Kidney glomerular epithelial cell (primary cell): ENCODE measurements at regions not wholly inside any gene's neighbourhood (a gene's known extent, or its start where the extent isn't known, plus 50 kb on each side); places are given as distances from the start of the nearest gene placed in this dataset.

Experiments used
- DNase-seq: peaks from one replicate; lab custom pipeline; 2025; lab: John Stamatoyannopoulos, UW

GRCh38 chr20:7415427-7415826 is 524.8 kb downstream of the HAO1 start:
- no peak for DNase-seq

- no peak for DNase-seq
Observed at GRCh38 chr20:7416382-7416781, 523.9 kb downstream of the HAO1 start.

DNA sequence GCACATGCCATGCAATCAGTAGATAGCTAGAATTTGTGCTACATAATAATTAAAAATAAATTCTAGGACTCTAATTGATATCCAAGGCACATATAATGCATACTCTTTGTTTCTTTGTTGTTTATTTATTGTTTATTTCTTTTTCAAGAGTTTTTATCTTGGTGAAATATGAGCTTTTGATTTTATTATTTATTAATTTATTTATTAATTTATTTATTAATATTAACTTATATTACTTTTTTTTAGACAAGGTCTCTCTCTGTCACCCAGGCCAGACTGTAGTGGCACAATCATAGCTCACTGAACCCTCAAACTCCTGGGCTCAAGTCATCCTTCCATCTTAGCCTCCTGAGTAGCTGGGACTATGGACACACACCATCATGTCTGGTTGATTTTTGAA is 519.9 kb downstream of the HAO1 start:
- no peak for DNase-seq

DNA sequence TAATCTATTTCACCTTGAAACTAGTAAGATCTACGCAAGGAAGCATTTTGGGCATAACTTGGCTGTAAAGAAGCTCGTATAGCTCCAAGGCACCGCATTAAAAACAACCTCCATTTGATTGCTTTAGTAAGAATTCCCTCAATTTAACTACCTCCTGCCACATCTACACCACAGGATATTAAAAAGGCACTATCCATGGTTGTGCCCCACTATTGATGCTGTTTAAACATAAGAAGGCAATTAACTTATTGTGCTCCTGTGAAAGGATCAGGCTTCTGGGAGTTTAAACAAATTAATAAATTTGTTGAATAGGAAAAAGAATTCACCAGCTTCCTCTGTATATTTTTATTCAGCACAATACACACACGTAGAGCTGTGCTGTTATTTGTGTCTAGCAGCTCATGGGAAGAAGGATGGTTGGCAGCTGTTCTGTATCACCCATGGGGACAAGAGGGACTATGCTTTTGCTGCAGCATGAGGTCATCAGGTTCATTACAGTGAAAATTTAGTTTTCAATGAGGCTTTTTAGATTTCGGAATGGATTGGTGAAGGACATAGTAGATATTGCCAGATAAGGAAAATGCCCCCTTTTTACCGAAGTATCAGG is 513.3 kb downstream of the HAO1 start:
- no peak for DNase-seq

- DNase-seq = no peak
Observed at GRCh38 chr20:7428946-7429345, 511.3 kb downstream of the HAO1 start.

DNA sequence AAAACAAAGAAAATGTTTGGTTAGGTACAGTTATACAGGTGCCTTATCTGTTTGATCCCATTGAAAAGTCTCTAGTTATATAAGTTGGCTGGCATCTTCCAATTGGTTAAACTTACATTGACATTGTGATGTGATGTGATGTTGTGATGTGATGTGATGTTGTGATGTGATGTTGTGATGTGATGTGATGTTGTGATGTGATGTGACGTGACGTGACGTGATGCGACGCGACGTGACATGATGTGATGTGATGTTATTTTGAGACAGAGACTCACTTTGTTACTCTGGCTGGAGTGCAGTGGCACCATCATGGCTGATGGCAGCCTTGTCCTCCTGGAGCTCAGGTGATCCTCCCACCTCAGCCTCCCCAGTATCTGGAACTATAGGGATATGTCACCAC is 507.6 kb downstream of the HAO1 start:
- DNase-seq = no peak

DNA sequence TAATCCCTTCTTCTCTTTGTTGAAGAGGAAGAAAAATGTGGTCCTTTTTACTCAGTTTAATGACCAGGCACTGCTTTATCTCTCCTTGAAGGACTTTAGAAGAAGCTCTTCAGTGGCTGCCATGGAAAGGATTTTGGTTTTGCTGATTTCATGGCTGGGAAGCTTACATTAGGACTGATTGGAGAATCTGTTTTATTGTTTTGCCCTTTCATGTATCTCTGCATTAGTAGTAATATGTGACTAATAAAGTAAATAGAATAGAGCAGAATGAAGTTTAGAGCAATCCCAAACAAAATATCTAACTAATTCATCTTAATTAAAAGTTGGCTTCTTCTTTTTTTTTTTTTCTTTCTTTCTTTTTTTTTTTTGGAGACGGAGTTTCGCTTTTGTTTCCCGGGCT is 502.9 kb downstream of the HAO1 start:
- DNase-seq = no peak

- no peak for DNase-seq
Observed at GRCh38 chr20:7449269-7449668, 491.0 kb downstream of the HAO1 start.

DNA sequence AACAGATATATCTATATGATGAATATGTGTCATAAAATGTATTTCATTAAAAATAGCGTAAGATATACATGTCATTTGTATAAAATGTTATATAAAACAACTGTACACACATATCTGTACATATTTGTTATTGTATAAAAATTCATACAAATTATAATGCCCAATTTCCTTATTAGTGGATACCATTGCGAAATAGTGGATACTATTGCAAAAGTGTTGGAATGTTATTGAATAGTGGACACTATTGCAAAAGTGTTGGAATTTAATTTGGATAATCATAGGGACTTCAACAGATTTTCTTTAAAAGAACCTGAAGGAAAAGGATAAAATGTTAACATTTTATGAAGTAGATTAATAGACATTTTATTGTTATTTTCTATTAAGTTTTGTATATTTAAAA is 487.4 kb downstream of the HAO1 start:
- no peak for DNase-seq

- DNase-seq = no peak
Observed at GRCh38 chr20:7454047-7454446, 486.2 kb downstream of the HAO1 start.

DNA sequence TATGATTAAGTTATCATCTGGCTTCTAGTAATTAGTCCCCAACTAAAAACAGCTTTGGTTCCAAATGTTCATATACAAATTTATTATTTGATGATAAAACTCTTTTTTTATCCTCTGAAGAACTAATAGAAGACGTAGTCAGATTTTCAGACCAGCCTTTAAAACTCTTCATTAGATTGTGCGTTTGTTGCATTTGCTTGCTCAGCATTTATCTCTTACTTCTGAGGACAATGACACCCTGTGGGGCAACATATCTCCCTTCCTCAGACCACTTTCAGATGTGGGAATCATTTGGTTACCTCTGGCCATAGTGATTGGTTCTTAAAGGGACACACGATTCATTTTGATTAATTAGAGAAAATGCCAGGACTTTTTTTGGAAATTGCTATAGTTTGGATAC is 481.8 kb downstream of the HAO1 start:
- DNase-seq = no peak

DNA sequence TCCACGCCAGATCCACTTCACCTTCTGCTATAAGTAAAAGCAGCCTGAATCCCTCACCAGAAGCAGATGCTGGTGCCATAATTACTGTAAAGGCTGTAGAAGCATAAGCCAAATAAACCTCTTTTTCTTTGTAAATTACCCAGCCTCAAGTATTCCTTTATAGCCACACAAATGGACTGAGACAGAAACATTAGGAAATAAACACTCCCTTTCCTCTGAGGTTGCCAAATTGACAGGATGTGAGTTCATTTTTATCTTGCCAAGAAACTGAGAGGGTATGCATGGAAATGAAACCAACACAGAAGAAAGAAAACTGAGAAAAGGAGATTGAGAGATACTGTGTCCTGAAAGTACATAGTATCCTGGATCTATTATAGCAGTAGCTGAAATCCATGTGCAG is 481.2 kb downstream of the HAO1 start:
- no peak for DNase-seq

DNA sequence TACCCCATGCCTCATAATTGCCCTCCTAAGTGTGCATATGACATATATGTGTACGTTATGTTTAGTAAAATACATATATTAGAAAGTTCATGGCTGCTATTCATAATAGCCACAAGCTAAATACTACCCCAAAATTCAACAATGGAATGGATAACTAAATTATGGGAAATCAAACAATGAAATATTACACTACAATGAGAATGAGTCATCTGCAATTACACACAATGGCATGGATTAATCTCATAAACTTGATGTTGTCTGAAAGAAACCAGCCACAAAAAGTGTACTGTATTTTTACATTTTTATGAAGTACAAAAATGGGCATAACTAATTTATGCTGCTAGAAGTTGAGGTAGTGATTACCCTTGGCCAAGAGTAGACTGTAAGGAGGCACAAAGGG is 477.0 kb downstream of the HAO1 start:
- DNase-seq = no peak

GRCh38 chr20:7470912-7471311 is 469.3 kb downstream of the HAO1 start:
- DNase-seq = no peak

- peak; percentile 22 for DNase-seq
Observed at GRCh38 chr20:7490288-7490687, 450.0 kb downstream of the HAO1 start.

GRCh38 chr20:7492257-7492656 is 448.0 kb downstream of the HAO1 start:
- DNase-seq = no peak

DNA sequence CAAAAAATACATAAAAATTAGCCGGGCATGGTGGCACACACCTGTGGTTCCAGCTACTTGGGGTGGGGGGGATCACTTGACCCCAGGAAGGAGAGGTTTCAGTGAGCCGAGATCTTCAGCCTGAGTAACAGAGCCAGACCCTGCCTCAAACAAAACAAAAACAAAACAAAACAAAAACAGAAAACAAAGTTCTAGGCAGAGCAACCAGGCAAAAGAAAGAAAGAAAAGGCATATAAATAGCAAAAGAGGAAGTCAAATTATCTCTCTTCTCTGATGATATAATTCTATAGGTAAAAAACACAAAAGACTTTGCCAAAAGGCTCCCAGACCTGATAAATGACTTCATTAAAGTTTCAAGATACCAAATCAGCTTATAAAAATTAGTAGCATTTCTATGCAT is 446.9 kb downstream of the HAO1 start:
- no peak for DNase-seq

GRCh38 chr20:7496394-7496991 is 443.8 kb downstream of the HAO1 start:
- peak; percentile 30 for DNase-seq

DNA sequence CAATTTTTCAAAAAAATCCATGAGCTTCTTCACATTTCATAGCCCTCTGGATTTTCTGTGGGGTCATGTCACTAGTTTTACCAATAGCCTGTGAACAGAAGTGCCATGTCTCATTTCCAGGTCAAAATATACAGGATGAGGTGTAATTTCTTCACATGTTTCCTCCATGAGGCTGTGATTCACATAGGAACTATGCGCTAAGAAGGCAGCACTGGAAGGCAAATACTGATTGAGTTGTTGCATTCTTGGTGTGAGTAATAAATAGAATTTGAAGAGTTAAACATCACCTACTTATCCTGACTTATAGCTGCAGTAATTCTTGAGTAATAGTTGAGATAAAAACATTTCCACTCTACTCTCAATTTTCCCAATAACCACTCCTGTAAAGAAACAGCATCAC is 442.3 kb downstream of the HAO1 start:
- peak; percentile 78 for DNase-seq

GRCh38 chr20:7499201-7499600 is 441.1 kb downstream of the HAO1 start:
- DNase-seq = no peak

GRCh38 chr20:7500231-7500663 is 440.0 kb downstream of the HAO1 start:
- DNase-seq = no peak

GRCh38 chr20:7503501-7503900 is 436.8 kb downstream of the HAO1 start:
- DNase-seq = no peak

DNA sequence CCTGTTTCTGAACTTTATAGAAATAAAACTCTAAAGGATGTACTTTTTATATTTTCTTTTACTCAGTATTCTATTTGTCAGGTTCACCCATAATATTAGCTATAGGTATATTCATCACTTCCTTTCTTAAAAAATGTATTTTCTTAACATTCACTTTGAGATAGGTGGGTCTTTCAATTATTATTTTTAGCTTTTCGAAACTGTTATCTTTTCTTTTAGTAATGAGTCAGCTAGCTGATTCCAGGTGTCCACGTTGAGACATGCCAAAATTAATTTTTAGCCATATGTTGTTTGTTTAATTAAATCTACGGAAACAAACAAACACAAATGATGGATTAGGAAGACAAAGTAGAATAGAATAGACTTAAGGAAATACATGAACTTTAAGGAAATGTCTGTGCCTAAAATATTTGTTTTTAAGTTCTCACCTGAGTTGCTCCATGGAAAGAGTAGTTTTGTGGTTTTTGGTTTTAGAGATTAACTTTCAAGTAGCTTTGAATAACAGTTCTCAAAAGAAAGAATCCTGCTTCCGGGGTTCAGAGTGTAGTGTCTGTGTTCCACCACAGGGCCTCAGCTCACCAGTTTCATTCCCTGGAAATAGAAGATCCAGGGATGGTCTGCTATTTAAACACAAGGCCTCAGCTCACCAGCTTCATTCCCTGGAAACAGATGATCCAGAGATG is 435.0 kb downstream of the HAO1 start:
- no peak for DNase-seq

DNA sequence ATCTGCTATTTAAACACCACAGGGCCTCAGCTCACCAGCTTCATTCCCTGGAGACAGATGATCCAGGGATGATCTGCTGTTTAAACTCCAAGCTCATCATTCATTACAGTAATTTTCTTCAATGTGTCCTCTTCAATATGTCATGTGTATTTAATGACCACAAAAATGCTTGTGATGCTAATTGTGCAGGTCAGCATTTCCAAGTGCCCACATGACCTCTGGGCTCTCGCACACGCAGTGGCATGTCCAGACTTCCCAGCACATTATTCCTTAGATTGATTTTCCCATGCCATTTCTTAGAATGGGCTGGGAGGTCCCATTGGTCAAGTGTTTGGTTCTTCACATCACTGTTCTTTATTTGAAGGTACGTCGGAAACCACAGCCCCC is 434.4 kb downstream of the HAO1 start:
- no peak for DNase-seq
